NCI-H446 treated with DMSO at 0.1 percent for 48 hours (cell line): ENCODE measurements at regions not wholly inside any gene's neighbourhood (a gene's known extent, or its start where the extent isn't known, plus 50 kb on each side); places are given as distances from the start of the nearest gene placed in this dataset.
"Not testable (repeated sequence)": the region's sequence is repeated elsewhere in the genome, so short reads cannot be mapped to it uniquely, and the experiment has no call there.

Experiments used
- DNase-seq: peaks from one replicate; lab custom pipeline; 2025; lab: John Stamatoyannopoulos, UW

- no peak for DNase-seq
Observed at GRCh38 chr2:239660390-239661230, 259.8 kb upstream of the HDAC4 start.

DNA sequence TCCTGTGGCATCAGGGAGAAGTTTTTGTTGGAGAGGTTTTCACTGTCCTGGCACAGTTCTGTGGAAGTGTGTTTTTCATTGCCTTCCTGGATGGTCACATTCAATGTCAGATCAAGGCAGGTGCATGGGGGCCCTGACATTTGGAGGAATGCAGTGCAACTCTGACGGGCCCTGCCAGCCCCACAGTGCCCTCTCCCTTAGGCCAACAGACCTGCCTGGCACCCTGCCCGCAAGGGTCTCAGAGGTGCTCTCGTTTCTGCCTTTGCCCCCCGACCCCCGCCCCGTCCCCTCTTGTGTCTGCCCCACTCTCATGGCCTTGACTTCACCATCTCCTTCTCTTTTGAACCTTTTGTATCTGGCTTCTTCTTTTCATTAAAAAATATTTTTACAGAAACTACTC, 257.2 kb upstream of the HDAC4 start:
- no peak for DNase-seq

DNA sequence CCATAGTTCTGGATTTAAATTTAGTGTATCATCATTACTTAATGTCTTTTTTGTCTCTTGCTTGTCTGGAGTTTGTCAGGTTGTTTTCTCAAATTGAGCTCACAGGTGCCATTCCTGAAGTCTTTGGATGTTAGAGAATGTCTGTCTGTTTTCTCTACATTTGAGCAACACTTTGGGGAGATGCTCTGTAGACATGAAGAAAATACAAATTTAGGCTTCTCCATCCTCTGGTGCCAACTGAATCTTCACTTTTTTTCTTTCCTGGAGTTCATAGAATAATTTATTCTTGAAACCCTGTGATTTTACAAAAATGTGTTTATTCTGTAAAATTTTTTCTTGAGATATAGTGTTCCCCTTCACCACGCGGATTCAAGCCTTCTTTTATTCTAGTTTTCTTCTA, 256.4 kb upstream of the HDAC4 start:
- DNase-seq: no peak

- no peak for DNase-seq
Observed at GRCh38 chr2:239654266-239654665, 253.4 kb upstream of the HDAC4 start.

- no peak for DNase-seq
Observed at GRCh38 chr2:239651859-239652258, 251.0 kb upstream of the HDAC4 start.

DNA sequence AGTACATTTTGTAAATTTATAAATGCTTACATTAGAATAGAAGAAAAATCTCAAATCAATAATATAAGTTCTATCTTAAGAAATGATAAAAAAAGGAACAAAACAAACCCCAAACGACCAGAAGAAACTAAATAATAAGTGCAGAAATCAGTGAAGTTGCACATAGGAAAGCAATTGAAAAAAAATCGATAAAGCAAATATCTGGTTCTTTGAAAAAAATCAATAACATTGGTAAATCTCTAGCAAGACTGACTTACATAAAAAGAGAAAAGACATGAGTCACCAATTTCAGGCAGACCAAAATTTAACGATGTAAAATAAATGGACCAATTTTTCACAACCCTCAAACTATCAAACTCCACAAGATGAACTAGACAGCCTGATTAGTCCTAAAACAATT, 249.9 kb upstream of the HDAC4 start:
- no peak for DNase-seq

GRCh38 chr2:239649309-239649708, 248.5 kb upstream of the HDAC4 start:
- no peak for DNase-seq

DNA sequence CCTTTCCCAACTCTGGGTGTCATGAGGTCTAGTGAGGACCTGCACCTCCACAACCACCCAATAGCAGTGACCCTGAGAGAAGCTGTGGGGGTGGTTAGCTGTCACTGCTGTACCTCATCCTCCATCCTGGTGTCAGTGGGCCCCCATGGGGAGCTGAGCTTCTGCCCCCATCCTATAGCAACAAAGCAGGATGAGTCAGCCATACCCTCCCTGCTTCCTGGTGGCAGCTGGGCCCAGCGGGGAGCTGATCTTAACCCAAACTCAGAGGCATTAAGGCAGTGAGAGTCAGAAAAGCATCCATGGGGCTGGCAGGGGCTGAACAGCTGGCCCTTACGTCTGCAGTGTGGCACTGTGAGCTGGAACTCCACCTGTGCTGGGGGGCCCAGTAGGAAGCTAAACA, 247.8 kb upstream of the HDAC4 start:
- DNase-seq: no peak

GRCh38 chr2:239647052-239647819, 246.4 kb upstream of the HDAC4 start:
- no peak for DNase-seq

DNA sequence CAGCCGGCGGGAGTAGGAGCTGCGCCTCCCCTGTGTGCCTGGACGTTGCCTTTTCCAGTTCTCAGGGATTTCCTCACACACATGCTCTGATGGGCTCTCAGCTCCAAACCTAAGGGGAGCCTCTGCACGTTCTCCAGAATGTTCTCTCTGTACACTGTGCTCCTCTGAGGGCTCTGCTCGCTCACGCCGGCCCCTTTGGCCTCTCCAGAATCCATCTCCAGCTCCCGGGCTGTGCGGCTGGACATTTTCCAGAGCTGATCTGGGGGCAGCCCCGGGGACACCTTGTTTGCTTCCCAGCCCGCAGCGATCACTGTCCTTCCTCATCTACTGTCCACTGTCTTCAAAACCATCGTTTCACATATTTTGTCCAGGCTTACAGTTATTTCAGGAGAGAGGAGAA, 245.4 kb upstream of the HDAC4 start:
- DNase-seq: no peak

DNA sequence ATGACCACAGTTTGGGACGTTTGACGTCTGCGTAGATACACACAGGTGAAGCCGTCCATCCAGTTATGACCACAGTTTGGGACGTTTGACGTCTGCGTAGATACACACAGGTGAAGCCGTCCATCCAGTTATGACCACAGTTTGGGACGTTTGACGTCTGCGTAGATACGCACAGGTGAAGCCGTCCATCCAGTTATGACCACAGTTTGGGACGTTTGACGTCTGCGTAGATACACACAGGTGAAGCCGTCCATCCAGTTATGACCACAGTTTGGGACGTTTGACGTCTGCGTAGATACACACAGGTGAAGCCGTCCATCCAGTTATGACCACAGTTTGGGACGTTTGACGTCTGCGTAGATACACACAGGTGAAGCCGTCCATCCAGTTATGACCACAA, 243.8 kb upstream of the HDAC4 start:
- DNase-seq: not testable (repeated sequence)

DNA sequence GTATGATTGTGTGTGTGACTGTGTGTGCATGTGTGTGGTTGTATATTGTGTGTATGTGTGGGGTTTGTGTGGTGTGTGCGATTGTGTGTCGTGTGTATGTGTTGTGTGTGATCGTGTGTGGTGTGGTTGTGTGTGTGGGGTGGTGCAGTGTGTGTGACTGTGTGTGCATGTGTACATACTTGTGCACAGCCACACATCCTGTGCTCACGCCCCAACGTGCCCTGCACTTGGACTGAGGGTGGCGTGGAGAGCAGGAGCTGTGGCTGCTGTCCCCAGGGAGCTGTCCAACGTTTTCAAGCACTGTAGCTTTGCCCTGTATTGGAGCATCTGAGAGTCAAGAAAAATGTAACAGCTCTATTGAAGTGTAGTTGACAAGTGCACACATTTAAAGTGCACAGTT, 243.2 kb upstream of the HDAC4 start:
- DNase-seq: no peak

- no peak for DNase-seq
Observed at GRCh38 chr2:239642406-239643004, 241.7 kb upstream of the HDAC4 start.

- DNase-seq: not testable (repeated sequence)
Observed at GRCh38 chr2:239641904-239642303, 241.1 kb upstream of the HDAC4 start.

DNA sequence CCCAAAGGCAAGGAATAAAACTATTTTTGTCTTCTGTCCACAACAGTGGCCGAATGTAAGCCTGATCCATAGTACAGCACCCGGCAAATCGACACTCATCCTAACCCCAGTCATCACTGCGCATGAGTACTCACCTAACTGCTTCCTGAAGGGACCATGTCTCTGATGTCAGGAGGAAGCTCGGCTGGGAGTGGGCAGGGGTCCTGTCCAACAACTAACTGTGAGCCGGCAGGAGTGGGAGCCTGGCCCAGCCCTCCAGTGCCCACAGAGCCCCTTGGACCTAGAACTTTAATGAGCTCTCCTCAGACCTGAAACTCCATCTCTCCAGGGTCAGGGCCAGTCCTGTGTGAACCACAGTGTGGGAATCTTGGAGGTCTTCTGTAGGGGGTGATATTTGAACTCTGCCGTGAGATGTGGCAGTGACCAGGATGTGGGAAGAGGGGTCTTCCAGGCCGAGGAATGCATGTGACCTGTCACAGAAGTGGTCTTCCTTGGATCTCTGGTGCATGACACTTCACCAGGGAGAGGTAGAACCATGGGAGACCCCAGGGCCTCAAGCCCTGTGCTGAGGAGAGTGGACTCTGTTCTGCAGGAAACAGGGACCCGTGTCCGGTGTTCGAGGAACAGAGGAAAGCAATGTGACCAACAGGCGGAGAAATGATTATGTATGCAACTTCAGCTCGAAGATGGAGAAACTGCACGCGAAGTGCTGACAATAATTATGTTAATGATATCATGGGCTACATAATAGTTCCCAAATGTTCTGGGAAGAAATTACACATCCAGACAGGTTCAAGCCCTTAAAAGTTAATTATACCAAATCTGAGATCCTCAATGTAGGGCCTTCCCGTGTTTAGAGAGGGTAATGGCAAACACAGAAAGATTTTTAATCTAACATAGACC, 240.1 kb upstream of the HDAC4 start:
- DNase-seq: no peak

GRCh38 chr2:239640210-239640609, 239.4 kb upstream of the HDAC4 start:
- DNase-seq: no peak

GRCh38 chr2:239639421-239640185, 238.8 kb upstream of the HDAC4 start:
- no peak for DNase-seq

DNA sequence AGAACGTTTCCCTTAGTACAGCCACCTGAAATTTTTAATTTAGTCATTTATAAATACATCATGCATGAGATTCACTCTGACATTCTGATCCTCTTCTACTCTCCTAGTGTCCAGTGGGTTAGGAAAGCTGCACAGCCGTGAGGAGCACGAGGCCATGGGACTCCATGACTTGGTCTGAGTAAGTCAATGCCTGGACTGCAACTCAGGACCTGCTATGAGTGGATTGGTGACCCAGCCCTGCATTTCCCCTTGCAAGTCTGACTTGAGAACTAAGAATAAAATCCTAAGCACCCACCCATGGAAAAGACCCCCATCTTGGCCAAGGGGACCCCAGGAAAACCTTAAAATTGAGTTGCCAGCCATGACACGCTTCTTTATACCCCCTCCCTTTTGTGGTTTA, 237.6 kb upstream of the HDAC4 start:
- DNase-seq: no peak

DNA sequence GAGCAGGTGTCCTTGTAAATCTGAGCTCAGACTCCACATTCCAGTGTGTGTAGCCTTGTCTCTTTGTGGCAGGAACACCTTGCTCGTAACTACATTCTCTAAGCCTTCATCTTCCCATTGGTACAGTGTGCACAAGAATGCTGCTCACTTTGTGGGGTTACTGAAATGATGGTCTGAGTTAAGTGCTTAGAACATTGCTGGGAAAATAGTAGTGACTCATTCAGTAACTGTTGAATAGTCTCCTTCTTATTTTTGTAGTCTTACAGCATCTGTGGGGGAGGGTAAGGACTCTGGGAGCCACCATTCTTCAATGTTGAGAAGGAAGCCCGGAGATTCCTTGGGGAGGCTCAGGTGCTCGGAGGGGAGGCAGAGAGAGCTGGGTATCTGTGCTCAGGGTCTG, 236.0 kb upstream of the HDAC4 start:
- DNase-seq: no peak

GRCh38 chr2:239634769-239635168, 233.9 kb upstream of the HDAC4 start:
- no peak for DNase-seq

DNA sequence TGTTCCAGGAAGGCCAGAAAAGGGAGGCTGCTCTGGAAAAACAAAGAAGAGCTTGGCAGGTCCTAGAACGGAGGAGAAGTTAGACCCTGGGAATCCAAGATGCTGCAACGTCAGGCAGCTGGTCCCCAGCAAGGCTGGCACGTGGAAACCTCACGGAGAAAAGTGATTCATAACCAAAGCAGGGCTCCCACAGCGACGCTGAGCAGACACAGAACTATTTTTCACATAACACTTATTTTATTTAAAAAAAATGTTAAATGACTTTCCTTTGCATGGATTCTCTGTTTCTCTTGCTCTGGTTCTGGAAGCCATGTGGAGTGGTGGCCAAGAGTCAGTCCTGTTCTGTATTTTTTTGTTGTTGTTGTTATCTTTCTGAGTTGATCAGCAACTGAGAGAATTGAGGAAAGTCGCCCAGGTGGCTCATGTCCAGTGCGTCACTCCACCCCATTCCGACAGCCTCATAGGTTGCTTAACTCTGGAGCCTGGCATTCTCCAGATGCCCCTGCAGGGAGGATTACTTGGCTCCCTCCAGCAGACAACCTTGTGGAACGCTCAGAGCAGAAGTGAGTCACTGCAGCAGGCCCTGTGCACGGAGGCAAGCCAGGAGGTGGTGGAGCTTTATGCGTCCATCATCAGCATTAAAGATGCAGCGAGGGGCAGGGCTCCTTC, 229.9 kb upstream of the HDAC4 start:
- DNase-seq: no peak
